ENCODE measurements at regions not wholly inside any gene's neighbourhood (a gene's known extent, or its start where the extent isn't known, plus 50 kb on each side); places are given as distances from the start of the nearest gene placed in this dataset.
"Not testable (repeated sequence)": the region's sequence is repeated elsewhere in the genome, so short reads cannot be mapped to it uniquely, and the experiment has no call there.

- Histone ChIP-seq H3K4me3 (ENCODE audit: low read depth, low read length, poor library complexity, severe bottlenecking) (no peak overlapping the region), H2AFZ (ENCODE audit: low read length) (no peak overlapping the region), H3K9me3 (ENCODE audit: low read length) (no peaks in the 10 kb centered on the region), H3K79me2 (ENCODE audit: insufficient read depth, low read depth, low read length) (no peaks in the 10 kb centered on the region), H3K4me2 (ENCODE audit: low read length) (no peak overlapping the region), H4K20me1 (ENCODE audit: insufficient read depth, low read length) (no peaks in the 10 kb centered on the region), H3K36me3 (ENCODE audit: insufficient read depth, low read length) (no peaks in the 10 kb centered on the region), H3K4me1 (ENCODE audit: insufficient read depth, low read length, poor library complexity, severe bottlenecking) (no peaks in the 10 kb centered on the region), H3K27ac (ENCODE audit: low read depth, low read length, poor library complexity, severe bottlenecking) (no peak overlapping the region), H3K9me2 (ENCODE audit: insufficient read depth, low read length) (no peaks in the 10 kb centered on the region)
- no peak for DNase-seq (ENCODE audit: low spot score)
- BruUV-seq (replicated peaks): no TSS peak
- intact Hi-C loops (cut with micrococcal nuclease; ENCODE audit: unreplicated experiment): no loop called here
- TF ChIP-seq, protein P1, sequence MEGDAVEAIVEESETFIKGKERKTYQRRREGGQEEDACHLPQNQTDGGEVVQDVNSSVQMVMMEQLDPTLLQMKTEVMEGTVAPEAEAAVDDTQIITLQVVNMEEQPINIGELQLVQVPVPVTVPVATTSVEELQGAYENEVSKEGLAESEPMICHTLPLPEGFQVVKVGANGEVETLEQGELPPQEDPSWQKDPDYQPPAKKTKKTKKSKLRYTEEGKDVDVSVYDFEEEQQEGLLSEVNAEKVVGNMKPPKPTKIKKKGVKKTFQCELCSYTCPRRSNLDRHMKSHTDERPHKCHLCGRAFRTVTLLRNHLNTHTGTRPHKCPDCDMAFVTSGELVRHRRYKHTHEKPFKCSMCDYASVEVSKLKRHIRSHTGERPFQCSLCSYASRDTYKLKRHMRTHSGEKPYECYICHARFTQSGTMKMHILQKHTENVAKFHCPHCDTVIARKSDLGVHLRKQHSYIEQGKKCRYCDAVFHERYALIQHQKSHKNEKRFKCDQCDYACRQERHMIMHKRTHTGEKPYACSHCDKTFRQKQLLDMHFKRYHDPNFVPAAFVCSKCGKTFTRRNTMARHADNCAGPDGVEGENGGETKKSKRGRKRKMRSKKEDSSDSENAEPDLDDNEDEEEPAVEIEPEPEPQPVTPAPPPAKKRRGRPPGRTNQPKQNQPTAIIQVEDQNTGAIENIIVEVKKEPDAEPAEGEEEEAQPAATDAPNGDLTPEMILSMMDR (conservative IDR thresholded peaks at IDR 0.05; ENCODE audit: low read length): no peak
- TF ChIP-seq EZH2phosphoT487 (IDR thresholded peaks at IDR 0.05; ENCODE audit: borderline replicate concordance, low read depth, low read length): no peak
- CTCF ChIA-PET (ENCODE audit: unreplicated experiment): no interaction called here
- POLR2A ChIA-PET: no interaction called here
Observed at GRCh38 chr12:60760965-60761364, 1165.1 kb downstream of the SLC16A7 start.

DNA sequence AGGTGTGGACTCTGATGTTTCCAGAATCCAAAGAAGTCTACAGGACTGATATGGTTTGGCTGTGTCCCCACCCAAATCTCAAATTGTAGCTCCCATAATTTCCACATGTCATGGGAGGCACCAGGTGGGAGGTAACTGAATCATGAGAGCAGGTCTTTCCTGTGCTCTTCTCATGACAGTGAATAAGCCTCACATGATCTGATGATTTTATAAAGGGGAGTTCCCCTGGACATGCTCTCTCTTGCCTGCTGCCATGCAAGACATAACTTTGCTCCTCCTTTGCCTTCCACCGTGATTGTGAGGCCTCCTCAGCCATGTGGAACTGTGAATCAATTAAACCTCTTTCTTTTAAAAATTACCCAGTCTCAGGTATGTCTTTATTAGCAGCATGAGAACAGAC lies 1205.3 kb downstream of the SLC16A7 start:
- H3K4me2 ChIP-seq (ENCODE audit: low read length); DNase-seq (ENCODE audit: low spot score); CTCF ChIA-PET (ENCODE audit: unreplicated experiment); H3K9me2 ChIP-seq (ENCODE audit: insufficient read depth, low read length); H3K79me2 ChIP-seq (ENCODE audit: insufficient read depth, low read depth, low read length); H4K20me1 ChIP-seq (ENCODE audit: insufficient read depth, low read length); H3K27ac ChIP-seq (ENCODE audit: low read depth, low read length, poor library complexity, severe bottlenecking); H3K4me3 ChIP-seq (ENCODE audit: low read depth, low read length, poor library complexity, severe bottlenecking); intact Hi-C loops (cut with micrococcal nuclease; ENCODE audit: unreplicated experiment); H3K4me1 ChIP-seq (ENCODE audit: insufficient read depth, low read length, poor library complexity, severe bottlenecking); H2AFZ ChIP-seq (ENCODE audit: low read length); H3K9me3 ChIP-seq (ENCODE audit: low read length); POLR2A ChIA-PET; BruUV-seq (replicated peaks); H3K36me3 ChIP-seq (ENCODE audit: insufficient read depth, low read length): not testable (repeated sequence)

- Histone ChIP-seq H4K20me1 (ENCODE audit: insufficient read depth, low read length) (no peaks in the 10 kb centered on the region), H3K9me2 (ENCODE audit: insufficient read depth, low read length) (no peaks in the 10 kb centered on the region), H3K4me2 (ENCODE audit: low read length) (no peak overlapping the region), H3K4me3 (ENCODE audit: low read depth, low read length, poor library complexity, severe bottlenecking) (no peak overlapping the region), H3K36me3 (ENCODE audit: insufficient read depth, low read length) (no peaks in the 10 kb centered on the region), H2AFZ (ENCODE audit: low read length) (no peak overlapping the region), H3K27ac (ENCODE audit: low read depth, low read length, poor library complexity, severe bottlenecking) (no peak overlapping the region), H3K9me3 (ENCODE audit: low read length) (no peaks in the 10 kb centered on the region), H3K4me1 (ENCODE audit: insufficient read depth, low read length, poor library complexity, severe bottlenecking) (no peaks in the 10 kb centered on the region), H3K79me2 (ENCODE audit: insufficient read depth, low read depth, low read length) (no peaks in the 10 kb centered on the region)
- CTCF ChIA-PET (ENCODE audit: unreplicated experiment): no interaction called here
- DNase-seq (ENCODE audit: low spot score): no peak
- POLR2A ChIA-PET: no interaction called here
- BruUV-seq (replicated peaks): no TSS peak
- TF ChIP-seq, protein P1 (conservative IDR thresholded peaks at IDR 0.05; ENCODE audit: low read length): no peak
- no peak for TF ChIP-seq EZH2phosphoT487 (IDR thresholded peaks at IDR 0.05; ENCODE audit: borderline replicate concordance, low read depth, low read length)
- intact Hi-C loops (cut with micrococcal nuclease; ENCODE audit: unreplicated experiment): no loop called here
Observed at GRCh38 chr12:60803147-60803546, 1207.3 kb downstream of the SLC16A7 start.

Data from OCI-LY7 (cell line).